ENCODE measurements at regions not wholly inside any gene's neighbourhood (a gene's known extent, or its start where the extent isn't known, plus 50 kb on each side); places are given as distances from the start of the nearest gene placed in this dataset.

- no peak for DNase-seq
- Histone ChIP-seq H3K27ac (no peak overlapping the region), H3K9me3 (ENCODE audit: severe bottlenecking) (peaks cover 2% of the 10 kb centered on the region), H3K4me3 (ENCODE audit: low read depth, low read length) (no peak overlapping the region), H3K27me3 (ENCODE audit: insufficient read depth, low read depth, severe bottlenecking) (peaks cover 90% of the 10 kb centered on the region), H3K36me3 (no peaks in the 10 kb centered on the region)
- no peak for TF ChIP-seq CTCF (IDR thresholded peaks at IDR 0.05; ENCODE audit: low read depth, low read length)
These were observed 211.9 kb downstream of the TBX5 start for GRCh38 chr12:114194066-114194465.

GRCh38 chr12:114193474-114193873 is 212.5 kb downstream of the TBX5 start:
- peaks cover 90% of the 10 kb centered on the region for H3K27me3 ChIP-seq (ENCODE audit: insufficient read depth, low read depth, severe bottlenecking)
- H3K9me3 ChIP-seq (ENCODE audit: severe bottlenecking), result peaks cover 2% of the 10 kb centered on the region
- H3K36me3 ChIP-seq, result no peaks in the 10 kb centered on the region
- no peak for TF ChIP-seq CTCF (IDR thresholded peaks at IDR 0.05; ENCODE audit: low read depth, low read length)
- H3K4me3 ChIP-seq (ENCODE audit: low read depth, low read length), result no peak overlapping the region
- no peak for DNase-seq
- H3K27ac ChIP-seq, result no peak overlapping the region

GRCh38 chr12:114192549-114192948 is 213.4 kb downstream of the TBX5 start:
- Histone ChIP-seq H3K4me3 (ENCODE audit: low read depth, low read length) (no peak overlapping the region), H3K9me3 (ENCODE audit: severe bottlenecking) (peaks cover 2% of the 10 kb centered on the region), H3K27ac (no peak overlapping the region), H3K27me3 (ENCODE audit: insufficient read depth, low read depth, severe bottlenecking) (peaks cover 87% of the 10 kb centered on the region), H3K36me3 (no peaks in the 10 kb centered on the region)
- TF ChIP-seq CTCF (IDR thresholded peaks at IDR 0.05; ENCODE audit: low read depth, low read length), result no peak
- no peak for DNase-seq

GRCh38 chr12:114192013-114192412 is 213.9 kb downstream of the TBX5 start:
- no peak overlapping the region for H3K27ac ChIP-seq
- no peaks in the 10 kb centered on the region for H3K36me3 ChIP-seq
- H3K4me3 ChIP-seq (ENCODE audit: low read depth, low read length), result no peak overlapping the region
- no peak for TF ChIP-seq CTCF (IDR thresholded peaks at IDR 0.05; ENCODE audit: low read depth, low read length)
- H3K27me3 ChIP-seq (ENCODE audit: insufficient read depth, low read depth, severe bottlenecking), result peaks cover 87% of the 10 kb centered on the region
- peaks cover 2% of the 10 kb centered on the region for H3K9me3 ChIP-seq (ENCODE audit: severe bottlenecking)
- DNase-seq, result no peak

GRCh38 chr12:114191581-114191980 is 214.4 kb downstream of the TBX5 start:
- H3K4me3 ChIP-seq (ENCODE audit: low read depth, low read length), result no peak overlapping the region

More at GRCh38 chr12:114191581-114191980, 214.4 kb downstream of the TBX5 start:
- DNase-seq, result no peak
- H3K27ac ChIP-seq, result no peak overlapping the region
- H3K27me3 ChIP-seq (ENCODE audit: insufficient read depth, low read depth, severe bottlenecking), result peaks cover 87% of the 10 kb centered on the region
- H3K9me3 ChIP-seq (ENCODE audit: severe bottlenecking), result no peaks in the 10 kb centered on the region
- TF ChIP-seq CTCF (IDR thresholded peaks at IDR 0.05; ENCODE audit: low read depth, low read length), result no peak
- H3K36me3 ChIP-seq, result no peaks in the 10 kb centered on the region

All from WERI-Rb-1 (cell line).